ENCODE measurements at regions not wholly inside any gene's neighbourhood (a gene's known extent, or its start where the extent isn't known, plus 50 kb on each side); places are given as distances from the start of the nearest gene placed in this dataset.

GRCh38 chr5:5979377-5979760, 399.0 kb downstream of the MED10 start:
- TF ChIP-seq POLR2A (IDR thresholded peaks at IDR 0.05) = no peak
- TF ChIP-seq CTCF (IDR thresholded peaks at IDR 0.05) = no peak
